ENCODE measurements at regions not wholly inside any gene's neighbourhood (a gene's known extent, or its start where the extent isn't known, plus 50 kb on each side); places are given as distances from the start of the nearest gene placed in this dataset.

DNA sequence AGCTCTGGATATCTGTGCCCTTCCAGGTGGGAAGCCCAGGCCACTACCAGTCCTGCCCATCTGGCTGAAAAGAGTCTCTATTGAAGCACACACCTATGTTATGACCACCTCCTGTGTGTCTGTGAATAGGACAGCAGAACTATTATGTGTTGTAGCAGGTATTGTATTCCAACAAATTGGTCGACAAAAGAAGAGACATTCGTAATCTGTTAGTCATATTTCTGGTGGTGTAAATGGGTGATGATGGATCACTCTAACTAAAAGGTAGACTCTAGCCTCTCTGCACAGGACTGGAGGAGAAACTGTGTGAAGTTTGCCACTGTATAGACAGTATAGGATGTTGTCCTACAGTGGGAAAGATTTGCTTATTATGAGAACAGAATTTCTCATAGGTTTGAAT is 416.1 kb downstream of the TMEM38B start:
- TF ChIP-seq NFRKB (IDR thresholded peaks at IDR 0.05) (no peak), SP1 (IDR thresholded peaks at IDR 0.05) (no peak), HDGF (IDR thresholded peaks at IDR 0.05; ENCODE audit: borderline replicate concordance) (no peak), ELF4 (IDR thresholded peaks at IDR 0.05) (no peak), TARDBP (IDR thresholded peaks at IDR 0.05) (no peak), CTBP1 (IDR thresholded peaks at IDR 0.05; ENCODE audit: borderline replicate concordance) (no peak), ZNF384 (IDR thresholded peaks at IDR 0.05) (no peak), BHLHE40 (IDR thresholded peaks at IDR 0.05; ENCODE audit: borderline replicate concordance) (no peak), FOXM1 (IDR thresholded peaks at IDR 0.05; ENCODE audit: borderline replicate concordance) (no peak), SUZ12 (IDR thresholded peaks at IDR 0.05) (no peak), LEF1 (IDR thresholded peaks at IDR 0.05; ENCODE audit: borderline replicate concordance) (no peak), FOXA1 (IDR thresholded peaks at IDR 0.05) (no peak), L3MBTL2 (conservative IDR thresholded peaks at IDR 0.05) (no peak)
- TF ChIP-seq, protein P1, sequence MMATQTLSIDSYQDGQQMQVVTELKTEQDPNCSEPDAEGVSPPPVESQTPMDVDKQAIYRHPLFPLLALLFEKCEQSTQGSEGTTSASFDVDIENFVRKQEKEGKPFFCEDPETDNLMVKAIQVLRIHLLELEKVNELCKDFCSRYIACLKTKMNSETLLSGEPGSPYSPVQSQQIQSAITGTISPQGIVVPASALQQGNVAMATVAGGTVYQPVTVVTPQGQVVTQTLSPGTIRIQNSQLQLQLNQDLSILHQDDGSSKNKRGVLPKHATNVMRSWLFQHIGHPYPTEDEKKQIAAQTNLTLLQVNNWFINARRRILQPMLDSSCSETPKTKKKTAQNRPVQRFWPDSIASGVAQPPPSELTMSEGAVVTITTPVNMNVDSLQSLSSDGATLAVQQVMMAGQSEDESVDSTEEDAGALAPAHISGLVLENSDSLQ (IDR thresholded peaks at IDR 0.05): no peak
